NOMO-1 (cell line): ENCODE measurements at regions not wholly inside any gene's neighbourhood (a gene's known extent, or its start where the extent isn't known, plus 50 kb on each side); places are given as distances from the start of the nearest gene placed in this dataset.

Experiments used
- DNase-seq, 2 experiments: peaks; one replicate each; lab custom pipeline; 2025; ENCODE audit not compliant: unreplicated experiment in 2 of 2; lab: John Stamatoyannopoulos, UW

GRCh38 chr5:119789406-119790117, 160.2 kb downstream of the FAM170A start:
- no peak for DNase-seq

- no peak for DNase-seq
Observed at GRCh38 chr5:119792161-119792799, 162.9 kb downstream of the FAM170A start.

GRCh38 chr5:119795768-119796167, 166.4 kb downstream of the FAM170A start:
- DNase-seq, result no peak

GRCh38 chr5:119801570-119801969, 172.2 kb downstream of the FAM170A start:
- no peak for DNase-seq

- DNase-seq, result no peak
Observed at GRCh38 chr5:119808024-119808423, 178.7 kb downstream of the FAM170A start.

GRCh38 chr5:119808474-119808873, 179.1 kb downstream of the FAM170A start:
- no peak for DNase-seq

GRCh38 chr5:119810217-119810616, 180.9 kb downstream of the FAM170A start:
- no peak for DNase-seq

- DNase-seq, result no peak
Observed at GRCh38 chr5:119811458-119811857, 182.1 kb downstream of the FAM170A start.

- no peak for DNase-seq
Observed at GRCh38 chr5:119814655-119815054, 185.3 kb downstream of the FAM170A start.

GRCh38 chr5:119816055-119816454, 186.7 kb downstream of the FAM170A start:
- DNase-seq, result no peak

GRCh38 chr5:119820016-119820415, 190.7 kb downstream of the FAM170A start:
- no peak for DNase-seq

- no peak for DNase-seq
Observed at GRCh38 chr5:119820608-119821007, 191.2 kb downstream of the FAM170A start.

- no peak for DNase-seq
Observed at GRCh38 chr5:119828541-119828940, 199.2 kb downstream of the FAM170A start.

GRCh38 chr5:119829341-119829740, 200.0 kb downstream of the FAM170A start:
- DNase-seq, result no peak

GRCh38 chr5:119833176-119833575, 203.8 kb downstream of the FAM170A start:
- no peak for DNase-seq

- peak; percentile 63 to 89 for DNase-seq
Observed at GRCh38 chr5:119840175-119840574, 210.8 kb downstream of the FAM170A start.

GRCh38 chr5:119852140-119852539, 222.8 kb downstream of the FAM170A start:
- no peak for DNase-seq

- no peak for DNase-seq
Observed at GRCh38 chr5:119860463-119860862, 231.1 kb downstream of the FAM170A start.

- no peak for DNase-seq
Observed at GRCh38 chr5:119862619-119863018, 233.3 kb downstream of the FAM170A start.

- DNase-seq, result no peak
Observed at GRCh38 chr5:119864286-119864685, 234.9 kb downstream of the FAM170A start.

GRCh38 chr5:119873611-119874010, 244.3 kb downstream of the FAM170A start:
- DNase-seq, result no peak

GRCh38 chr5:119876522-119876921, 247.2 kb downstream of the FAM170A start:
- DNase-seq, result no peak
